Gastrocnemius medialis (tissue), 4 donors: ENCODE measurements at regions not wholly inside any gene's neighbourhood (a gene's known extent, or its start where the extent isn't known, plus 50 kb on each side); places are given as distances from the start of the nearest gene placed in this dataset.

ENCODE experiments used
- ATAC-seq, 2 donors: fragments of 150-250 bp; one replicate each; pipeline ENCODE4 v1.9.1; 2016
- DNase-seq, 2 donors: peaks; one replicate each; pipeline ENCODE4 v3.0.0-alpha.2; 2019
- H3K27ac ChIP-seq, 4 donors: fragments of 200-600 bp; sonication (generic); 1 replicate in 1 of 4; 2 replicates in 3 of 4; pipeline ENCODE4 v1.5.1; 2016 to 2018; ENCODE audit warnings: mild to moderate bottlenecking in 2 of 4, moderate library complexity in 1 of 4
- H3K27me3 ChIP-seq, 3 donors: fragments of 200-600 bp; sonication (generic) in 2 of 3; 1 replicate in 1 of 3; 2 replicates in 2 of 3; pipeline versions ENCODE4 v1.5.1 to v1.6.0; 2016 to 2019; ENCODE audit warnings: mild to moderate bottlenecking in 1 of 3, moderate library complexity in 1 of 3
- H3K36me3 ChIP-seq, 2 donors: fragments of 200-600 bp; sonication (generic) in 1 of 2; one replicate each; pipeline ENCODE4 v1.5.1; 2017 to 2018
- H3K4me1 ChIP-seq, 2 donors: fragments of 200-600 bp; sonication (generic) in 1 of 2; one replicate each; pipeline ENCODE4 v1.5.1; 2016 to 2017; ENCODE audit warnings: mild to moderate bottlenecking in 2 of 2
- H3K4me3 ChIP-seq, 4 donors: fragments of 200-600 bp; sonication (generic) in 3 of 4; 1 replicate in 1 of 4; 2 replicates in 3 of 4; pipeline ENCODE4 v1.5.1; 2016 to 2019; ENCODE audit warnings: mild to moderate bottlenecking in 2 of 4
- H3K9me3 ChIP-seq, 3 donors: fragments of 200-600 bp; sonication (generic) in 2 of 3; 1 replicate in 1 of 3; 2 replicates in 2 of 3; pipeline ENCODE4 v1.5.1; 2016 to 2019
- CTCF ChIP-seq, 5 experiments: fragments of 450-650 bp in 3 of 5; fragments of 200-600 bp in 2 of 5; sonication (generic) in 2 of 5; IDR thresholded peaks in 4 of 5; conservative IDR thresholded peaks in 1 of 5; 1 replicate in 4 of 5; 2 replicates in 1 of 5; pipeline ENCODE4 v1.5.1; 2016 to 2019; ENCODE audit warnings: antibody characterized with exemption in 5 of 5, mild to moderate bottlenecking in 3 of 5, moderate library complexity in 3 of 5
- POLR2A ChIP-seq, 2 donors: fragments of 450-650 bp; IDR thresholded peaks; one replicate each; pipeline ENCODE4 v1.6.1; 2017; ENCODE audit warnings: antibody characterized with exemption in 2 of 2, mild to moderate bottlenecking in 2 of 2, moderate library complexity in 2 of 2
- in situ Hi-C, 4 donors: fragments of 200-750 bp; cut with MboI; loops; one replicate each; pipeline versions ENCODE4 v1.15.0 to v1.8.0; 2017; ENCODE audit warnings: low sequenced_read_pairs in 4 of 4
- intact Hi-C: fragments of 100-400 bp; cut with DNase I; formaldehyde crosslinking; loops from one replicate; pipeline ENCODE4 v1.15.1; 2023; ENCODE audit warnings: low total_unique reads

- in situ Hi-C loops = no loop called here
- no peak for ATAC-seq
Observed at GRCh38 chr3:23656199-23656598, 149.6 kb upstream of the UBE2E1 start.

GRCh38 chr3:23656821-23657220, 148.9 kb upstream of the UBE2E1 start:
- in situ Hi-C loops = no loop called here
- H3K27me3 ChIP-seq = no peaks in the 10 kb centered on the region
- TF ChIP-seq POLR2A (IDR thresholded peaks at IDR 0.05) (no peak), CTCF (IDR thresholded peaks at IDR 0.05 in 4 of 5, conservative IDR thresholded peaks at IDR 0.05 in 1 of 5) (no peak)

More at GRCh38 chr3:23656199-23656598, 149.6 kb upstream of the UBE2E1 start:
- no peak for DNase-seq
- Histone ChIP-seq H3K27me3 (no peaks in the 10 kb centered on the region), H3K27ac (no peak overlapping the region), H3K4me1 (no peaks in the 10 kb centered on the region), H3K4me3 (no peak overlapping the region), H3K36me3 (no peaks in the 10 kb centered on the region), H3K9me3 (no peaks in the 10 kb centered on the region)
- intact Hi-C loops = no loop called here
- no peak for TF ChIP-seq CTCF (IDR thresholded peaks at IDR 0.05 in 4 of 5, conservative IDR thresholded peaks at IDR 0.05 in 1 of 5)
- no peak for TF ChIP-seq POLR2A (IDR thresholded peaks at IDR 0.05)

GRCh38 chr3:23657647-23658046, 148.1 kb upstream of the UBE2E1 start:
- Histone ChIP-seq H3K4me1 (no peaks in the 10 kb centered on the region), H3K27me3 (no peaks in the 10 kb centered on the region), H3K4me3 (no peak overlapping the region), H3K9me3 (no peaks in the 10 kb centered on the region), H3K36me3 (no peaks in the 10 kb centered on the region), H3K27ac (no peak overlapping the region)
- in situ Hi-C loops (no loop called here), intact Hi-C loops (no loop called here)
- ATAC-seq (no peak), DNase-seq (no peak)
- TF ChIP-seq CTCF (IDR thresholded peaks at IDR 0.05 in 4 of 5, conservative IDR thresholded peaks at IDR 0.05 in 1 of 5) (no peak), POLR2A (IDR thresholded peaks at IDR 0.05) (no peak)

More at GRCh38 chr3:23656821-23657220, 148.9 kb upstream of the UBE2E1 start:
- Histone ChIP-seq H3K9me3 (no peaks in the 10 kb centered on the region), H3K4me1 (no peaks in the 10 kb centered on the region), H3K4me3 (no peak overlapping the region), H3K36me3 (no peaks in the 10 kb centered on the region), H3K27ac (no peak overlapping the region)
- no peak for DNase-seq
- intact Hi-C loops = no loop called here
- no peak for ATAC-seq

- H3K4me1 ChIP-seq = no peaks in the 10 kb centered on the region
- ATAC-seq = no peak
- H3K4me3 ChIP-seq = no peak overlapping the region
- no peaks in the 10 kb centered on the region for H3K9me3 ChIP-seq
- in situ Hi-C loops = no loop called here
- DNase-seq = no peak
- TF ChIP-seq CTCF (IDR thresholded peaks at IDR 0.05 in 4 of 5, conservative IDR thresholded peaks at IDR 0.05 in 1 of 5) = no peak
- no peak for TF ChIP-seq POLR2A (IDR thresholded peaks at IDR 0.05)
- H3K27ac ChIP-seq = no peak overlapping the region
- H3K27me3 ChIP-seq = no peaks in the 10 kb centered on the region
- intact Hi-C loops = no loop called here
- H3K36me3 ChIP-seq = no peaks in the 10 kb centered on the region
Observed at GRCh38 chr3:23659274-23659673, 146.5 kb upstream of the UBE2E1 start.

GRCh38 chr3:23659840-23660430, 145.8 kb upstream of the UBE2E1 start:
- in situ Hi-C loops = no loop called here
- H3K27ac ChIP-seq = no peak overlapping the region
- no peaks in the 10 kb centered on the region for H3K27me3 ChIP-seq
- H3K9me3 ChIP-seq = no peaks in the 10 kb centered on the region
- no peaks in the 10 kb centered on the region for H3K36me3 ChIP-seq
- no peak for TF ChIP-seq POLR2A (IDR thresholded peaks at IDR 0.05)
- TF ChIP-seq CTCF (IDR thresholded peaks at IDR 0.05 in 4 of 5, conservative IDR thresholded peaks at IDR 0.05 in 1 of 5) = no peak
- no peak overlapping the region for H3K4me3 ChIP-seq
- H3K4me1 ChIP-seq = no peaks in the 10 kb centered on the region
- intact Hi-C loops = no loop called here
- ATAC-seq (no peak), DNase-seq (no peak)
